WTC11 (cell line): ENCODE measurements at regions not wholly inside any gene's neighbourhood (a gene's known extent, or its start where the extent isn't known, plus 50 kb on each side); places are given as distances from the start of the nearest gene placed in this dataset.

Experiments
- ATAC-seq: fragments of 200-7000 bp; cut with Tn5 transposase; 2 replicates; pipeline ENCODE4 v1.10.0; 2021; ENCODE audit warnings: mild to moderate bottlenecking, moderate library complexity
- CTCF ChIA-PET: fragments of 300-600 bp; sonication (Branson Sonifier 250); formaldehyde crosslinking; loops from one replicate; lab custom pipeline; 2021; ENCODE audit warnings: antibody characterized with exemption; lab: Charles Lee
- POLR2A ChIA-PET: fragments of 350-600 bp; sonication (Branson Sonifier 250); formaldehyde crosslinking; loops from one replicate; lab custom pipeline; 2021; ENCODE audit warnings: antibody characterized with exemption; lab: Charles Lee
- DNase-seq: peaks from one replicate; pipeline ENCODE4 v3.0.0; 2021; ENCODE audit warnings: low spot score
- H3K27ac Mint-ChIP-seq: 2 replicates; pipeline ENCODE4 v1.8.0; 2021; ENCODE audit warnings: mixed read lengths
- H3K27me3 Mint-ChIP-seq: 2 replicates; pipeline ENCODE4 v1.8.0; 2021; ENCODE audit warnings: low read depth, mild to moderate bottlenecking, moderate library complexity, mixed read lengths
- H3K36me3 Mint-ChIP-seq: 2 replicates; pipeline ENCODE4 v1.8.0; 2021; ENCODE audit warnings: mixed read lengths
- H3K4me1 Mint-ChIP-seq: 2 replicates; pipeline ENCODE4 v1.8.0; 2022; ENCODE audit warnings: mixed read lengths
- H3K4me3 Mint-ChIP-seq: 2 replicates; pipeline ENCODE4 v1.8.0; 2021; ENCODE audit warnings: mild to moderate bottlenecking, moderate library complexity, mixed read lengths
- H3K9me3 Mint-ChIP-seq: 2 replicates; pipeline ENCODE4 v1.8.0; 2021; ENCODE audit warnings: mixed read lengths
- CBFB ChIP-seq: sonication (generic); formaldehyde crosslinking; IDR thresholded peaks from 2 replicates; pipeline ENCODE4 v1.8.1; 2022; ENCODE audit warnings: mild to moderate bottlenecking, low read depth, missing genetic modification reagents
- CREM ChIP-seq: sonication (generic); formaldehyde crosslinking; IDR thresholded peaks from 2 replicates; pipeline ENCODE4 v1.8.1; 2022; ENCODE audit warnings: mild to moderate bottlenecking, missing genetic modification reagents, moderate library complexity
- ELF4 ChIP-seq: sonication (generic); formaldehyde crosslinking; IDR thresholded peaks from 2 replicates; pipeline ENCODE4 v1.8.1; 2022; ENCODE audit warnings: low read depth, mild to moderate bottlenecking, moderate library complexity, missing genetic modification reagents
- ETV6 ChIP-seq: sonication (generic); formaldehyde crosslinking; IDR thresholded peaks from 2 replicates; pipeline ENCODE4 v1.8.1; 2022; ENCODE audit warnings: mild to moderate bottlenecking, missing genetic modification reagents
- GTF2I ChIP-seq: fragments of 250-450 bp; sonication (Bioruptor Pico); conservative IDR thresholded peaks from 2 replicates; pipeline ENCODE4 v1.4.0; 2021; ENCODE audit warnings: mild to moderate bottlenecking
- NFATC4 ChIP-seq: fragments of 250-450 bp; sonication (Bioruptor Pico); IDR thresholded peaks from 2 replicates; pipeline ENCODE4 v1.9.0; 2021; ENCODE audit warnings: mild to moderate bottlenecking
- NFYB ChIP-seq: sonication (generic); formaldehyde crosslinking; conservative IDR thresholded peaks from 2 replicates; pipeline ENCODE4 v1.8.0; 2022; ENCODE audit warnings: low read depth, missing genetic modification reagents
- PRRX2 ChIP-seq: fragments of 250-450 bp; sonication (Bioruptor Pico); IDR thresholded peaks from 2 replicates; pipeline ENCODE4 v1.8.0; 2021; ENCODE audit warnings: mild to moderate bottlenecking
- TCF7 ChIP-seq: sonication (generic); formaldehyde crosslinking; IDR thresholded peaks from 2 replicates; pipeline ENCODE4 v1.8.0; 2022; ENCODE audit warnings: mild to moderate bottlenecking, low read depth, missing genetic modification reagents, moderate library complexity
- TEAD1 ChIP-seq: sonication (generic); formaldehyde crosslinking; IDR thresholded peaks from 2 replicates; pipeline ENCODE4 v1.8.0; 2022; ENCODE audit warnings: mild to moderate bottlenecking, missing genetic modification reagents
- TP53 ChIP-seq: sonication (generic); formaldehyde crosslinking; IDR thresholded peaks from 2 replicates; pipeline ENCODE4 v1.8.1; 2023; ENCODE audit warnings: mild to moderate bottlenecking, missing genetic modification reagents
- ZMAT4 ChIP-seq: fragments of 250-450 bp; sonication (Bioruptor Pico); IDR thresholded peaks from 2 replicates; pipeline ENCODE4 v1.9.0; 2021; ENCODE audit warnings: mild to moderate bottlenecking
- ZNF121 ChIP-seq: sonication (generic); formaldehyde crosslinking; IDR thresholded peaks from 2 replicates; pipeline ENCODE4 v1.8.0; 2023; ENCODE audit warnings: missing genetic modification reagents
- ZNF396 ChIP-seq: fragments of 250-450 bp; sonication (Bioruptor Pico); IDR thresholded peaks from 2 replicates; pipeline ENCODE4 v1.8.0; 2021; ENCODE audit warnings: mild to moderate bottlenecking, moderate library complexity, borderline replicate concordance
- ZNF671 ChIP-seq: fragments of 250-450 bp; sonication (Bioruptor Pico); IDR thresholded peaks from 2 replicates; pipeline ENCODE4 v1.8.0; 2021; ENCODE audit warnings: mild to moderate bottlenecking
- TF ChIP-seq, protein P1 (sequence below): fragments of 250-450 bp; sonication (Bioruptor Pico); IDR thresholded peaks from 2 replicates; pipeline ENCODE4 v1.9.0; 2021; ENCODE audit warnings: mild to moderate bottlenecking, borderline replicate concordance
- TF ChIP-seq, protein P2 (sequence below): sonication (generic); formaldehyde crosslinking; IDR thresholded peaks from 2 replicates; pipeline ENCODE4 v1.8.1; 2022; ENCODE audit warnings: missing genetic modification reagents, borderline replicate concordance
- TF ChIP-seq, protein P3 (sequence below): fragments of 250-450 bp; sonication (Bioruptor Pico); conservative IDR thresholded peaks from 2 replicates; pipeline ENCODE4 v1.9.0; 2021; ENCODE audit warnings: mild to moderate bottlenecking

DNA sequence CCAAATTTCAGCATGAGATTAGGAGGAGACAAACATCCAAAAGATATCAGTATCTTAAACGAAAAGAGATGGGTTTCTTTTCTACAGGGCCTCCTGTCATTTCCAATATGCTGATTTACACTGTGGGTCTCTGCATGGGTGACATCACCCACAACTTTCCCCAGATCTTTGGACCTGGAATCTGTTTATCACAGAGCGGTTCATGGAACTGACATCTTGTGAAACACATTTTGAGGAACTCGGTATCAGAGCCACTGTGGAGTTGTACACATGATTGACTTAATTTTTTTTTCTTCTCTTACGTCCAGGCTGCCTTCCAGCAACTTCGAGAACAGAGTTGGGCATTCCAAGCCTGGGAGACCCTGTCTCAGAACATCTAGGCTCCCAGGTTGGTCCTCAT is 80.2 kb upstream of the SERP2 start:
- DNase-seq (no peak), ATAC-seq (no peak)
- CTCF ChIA-PET, result no interaction called here
- Mint-ChIP-seq H3K4me3 (no peak overlapping the region), H3K27ac (no peak overlapping the region), H3K9me3 (no peaks in the 10 kb centered on the region), H3K27me3 (no peaks in the 10 kb centered on the region), H3K4me1 (peaks cover 24% of the 10 kb centered on the region), H3K36me3 (no peaks in the 10 kb centered on the region)
- POLR2A ChIA-PET, result no interaction called here
- TF ChIP-seq ZNF671 (CRISPR knock-in tag), result no peak
- TF ChIP-seq, protein P1, sequence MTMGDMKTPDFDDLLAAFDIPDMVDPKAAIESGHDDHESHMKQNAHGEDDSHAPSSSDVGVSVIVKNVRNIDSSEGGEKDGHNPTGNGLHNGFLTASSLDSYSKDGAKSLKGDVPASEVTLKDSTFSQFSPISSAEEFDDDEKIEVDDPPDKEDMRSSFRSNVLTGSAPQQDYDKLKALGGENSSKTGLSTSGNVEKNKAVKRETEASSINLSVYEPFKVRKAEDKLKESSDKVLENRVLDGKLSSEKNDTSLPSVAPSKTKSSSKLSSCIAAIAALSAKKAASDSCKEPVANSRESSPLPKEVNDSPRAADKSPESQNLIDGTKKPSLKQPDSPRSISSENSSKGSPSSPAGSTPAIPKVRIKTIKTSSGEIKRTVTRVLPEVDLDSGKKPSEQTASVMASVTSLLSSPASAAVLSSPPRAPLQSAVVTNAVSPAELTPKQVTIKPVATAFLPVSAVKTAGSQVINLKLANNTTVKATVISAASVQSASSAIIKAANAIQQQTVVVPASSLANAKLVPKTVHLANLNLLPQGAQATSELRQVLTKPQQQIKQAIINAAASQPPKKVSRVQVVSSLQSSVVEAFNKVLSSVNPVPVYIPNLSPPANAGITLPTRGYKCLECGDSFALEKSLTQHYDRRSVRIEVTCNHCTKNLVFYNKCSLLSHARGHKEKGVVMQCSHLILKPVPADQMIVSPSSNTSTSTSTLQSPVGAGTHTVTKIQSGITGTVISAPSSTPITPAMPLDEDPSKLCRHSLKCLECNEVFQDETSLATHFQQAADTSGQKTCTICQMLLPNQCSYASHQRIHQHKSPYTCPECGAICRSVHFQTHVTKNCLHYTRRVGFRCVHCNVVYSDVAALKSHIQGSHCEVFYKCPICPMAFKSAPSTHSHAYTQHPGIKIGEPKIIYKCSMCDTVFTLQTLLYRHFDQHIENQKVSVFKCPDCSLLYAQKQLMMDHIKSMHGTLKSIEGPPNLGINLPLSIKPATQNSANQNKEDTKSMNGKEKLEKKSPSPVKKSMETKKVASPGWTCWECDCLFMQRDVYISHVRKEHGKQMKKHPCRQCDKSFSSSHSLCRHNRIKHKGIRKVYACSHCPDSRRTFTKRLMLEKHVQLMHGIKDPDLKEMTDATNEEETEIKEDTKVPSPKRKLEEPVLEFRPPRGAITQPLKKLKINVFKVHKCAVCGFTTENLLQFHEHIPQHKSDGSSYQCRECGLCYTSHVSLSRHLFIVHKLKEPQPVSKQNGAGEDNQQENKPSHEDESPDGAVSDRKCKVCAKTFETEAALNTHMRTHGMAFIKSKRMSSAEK (CRISPR knock-in tag), result no peak

- no peak for TF ChIP-seq CREM (CRISPR knock-in tag)
- no peak for TF ChIP-seq NFYB (CRISPR knock-in tag)
- TF ChIP-seq, protein P2, sequence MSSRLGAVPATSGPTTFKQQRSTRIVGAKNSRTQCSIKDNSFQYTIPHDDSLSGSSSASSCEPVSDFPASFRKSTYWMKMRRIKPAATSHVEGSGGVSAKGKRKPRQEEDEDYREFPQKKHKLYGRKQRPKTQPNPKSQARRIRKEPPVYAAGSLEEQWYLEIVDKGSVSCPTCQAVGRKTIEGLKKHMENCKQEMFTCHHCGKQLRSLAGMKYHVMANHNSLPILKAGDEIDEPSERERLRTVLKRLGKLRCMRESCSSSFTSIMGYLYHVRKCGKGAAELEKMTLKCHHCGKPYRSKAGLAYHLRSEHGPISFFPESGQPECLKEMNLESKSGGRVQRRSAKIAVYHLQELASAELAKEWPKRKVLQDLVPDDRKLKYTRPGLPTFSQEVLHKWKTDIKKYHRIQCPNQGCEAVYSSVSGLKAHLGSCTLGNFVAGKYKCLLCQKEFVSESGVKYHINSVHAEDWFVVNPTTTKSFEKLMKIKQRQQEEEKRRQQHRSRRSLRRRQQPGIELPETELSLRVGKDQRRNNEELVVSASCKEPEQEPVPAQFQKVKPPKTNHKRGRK (CRISPR knock-in tag), result no peak
- TF ChIP-seq TEAD1, result no peak
- no peak for TF ChIP-seq GTF2I (CRISPR knock-in tag)
- no peak for TF ChIP-seq PRRX2 (CRISPR knock-in tag)
- no peak for TF ChIP-seq TCF7
- TF ChIP-seq ELF4, result no peak
- TF ChIP-seq, protein P3, sequence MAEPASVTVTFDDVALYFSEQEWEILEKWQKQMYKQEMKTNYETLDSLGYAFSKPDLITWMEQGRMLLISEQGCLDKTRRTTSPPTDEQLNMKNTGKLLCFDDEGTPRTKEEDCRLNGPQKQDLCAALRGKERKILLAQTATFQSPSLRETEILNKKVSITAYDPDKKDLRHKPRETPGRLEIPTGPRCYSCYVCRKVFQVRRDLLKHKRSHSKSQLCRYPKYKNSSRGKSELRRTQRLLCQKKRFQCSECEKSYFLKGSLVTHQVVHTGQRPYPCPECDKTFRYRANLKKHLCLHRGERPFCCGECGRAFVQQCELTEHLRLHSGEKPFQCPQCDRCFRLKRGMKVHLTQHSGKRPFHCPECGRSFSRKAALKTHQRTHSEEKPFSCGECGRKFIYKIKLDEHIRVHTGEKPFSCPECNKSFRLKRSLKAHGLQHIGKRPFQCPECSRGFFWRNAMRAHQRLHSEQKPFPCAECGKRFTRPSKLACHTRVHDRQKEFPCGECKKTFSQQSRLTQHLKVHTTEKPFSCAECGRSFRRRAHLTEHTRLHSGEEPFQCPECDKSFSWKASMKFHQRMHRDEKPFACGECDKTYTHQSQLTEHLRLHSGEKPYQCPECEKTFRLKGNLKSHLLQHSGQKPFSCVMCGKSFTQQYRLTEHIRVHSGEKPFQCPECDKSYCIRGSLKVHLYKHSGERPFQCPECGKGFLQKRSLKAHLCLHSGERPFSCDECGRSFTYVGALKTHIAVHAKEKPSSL, result no peak
- TF ChIP-seq, all 79 proteins: peak for 0
- no peak overlapping the region for H3K4me3 Mint-ChIP-seq
- H3K36me3 Mint-ChIP-seq, result no peaks in the 10 kb centered on the region
- peaks cover 25% of the 10 kb centered on the region for H3K4me1 Mint-ChIP-seq
- ATAC-seq, result no peak
- ChIA-PET POLR2A (no interaction called here), CTCF (interaction anchor here (0.5 kb wide), 1 partner anchor 248 kb away, joined by 3 read pairs; no protein-coding TSS in a partner anchor)
- DNase-seq, result no peak
- H3K9me3 Mint-ChIP-seq, result no peaks in the 10 kb centered on the region
- H3K27me3 Mint-ChIP-seq, result no peaks in the 10 kb centered on the region
- no peak overlapping the region for H3K27ac Mint-ChIP-seq
Measured at GRCh38 chr13:44293908-44294735, 79.5 kb upstream of the SERP2 start.

GRCh38 chr13:44294876-44295275 is 78.7 kb upstream of the SERP2 start:
- ATAC-seq (no peak), DNase-seq (no peak)
- TF ChIP-seq ZNF121, result no peak
- TF ChIP-seq TP53 (CRISPR knock-in tag), result no peak
- no peak for TF ChIP-seq ZMAT4
- no peak for TF ChIP-seq CBFB (CRISPR knock-in tag)
- TF ChIP-seq ETV6 (CRISPR knock-in tag), result no peak
- TF ChIP-seq, protein P1 (CRISPR knock-in tag), result no peak
- TF ChIP-seq ZNF396 (CRISPR knock-in tag), result no peak
- no peak for TF ChIP-seq NFATC4 (CRISPR knock-in tag)
- CTCF ChIA-PET, result interaction anchor here (0.5 kb wide), 1 partner anchor 249 kb away, joined by 3 read pairs; no protein-coding TSS in a partner anchor
- Mint-ChIP-seq H3K27ac (no peak overlapping the region), H3K36me3 (no peaks in the 10 kb centered on the region), H3K27me3 (no peaks in the 10 kb centered on the region; the same call in 1 of the 2 replicates), H3K4me1 (peaks cover 26% of the 10 kb centered on the region), H3K9me3 (no peaks in the 10 kb centered on the region), H3K4me3 (no peak overlapping the region)
- POLR2A ChIA-PET, result no interaction called here
